Smooth muscle cell (in vitro differentiated cells): ENCODE measurements at regions not wholly inside any gene's neighbourhood (a gene's known extent, or its start where the extent isn't known, plus 50 kb on each side); places are given as distances from the start of the nearest gene placed in this dataset.
"Not testable (repeated sequence)": the region's sequence is repeated elsewhere in the genome, so short reads cannot be mapped to it uniquely, and the experiment has no call there.

Experiments used
- DNase-seq: peaks from one replicate; lab custom pipeline; 2025; ENCODE audit not compliant: unreplicated experiment; lab: John Stamatoyannopoulos, UW
- H2AFZ ChIP-seq: fragments of 200-600 bp; sonication (generic); 2 replicates; pipeline ENCODE4 v1.6.0; 2016; ENCODE audit warnings: antibody characterized with exemption, low read depth, mild to moderate bottlenecking
- H3F3A ChIP-seq: fragments of 200-600 bp; sonication (generic); 2 replicates; pipeline ENCODE4 v1.6.0; 2017; ENCODE audit warnings: antibody characterized with exemption, low read depth
- H3K27ac ChIP-seq: fragments of 200-600 bp; sonication (generic); 2 replicates; pipeline ENCODE4 v1.5.1; 2016; ENCODE audit warnings: low read depth, mild to moderate bottlenecking
- H3K27me3 ChIP-seq: fragments of 200-600 bp; sonication (generic); 2 replicates; pipeline ENCODE4 v1.6.1; 2016; ENCODE audit warnings: low read depth, mild to moderate bottlenecking
- H3K36me3 ChIP-seq: fragments of 200-600 bp; sonication (generic); 2 replicates; pipeline ENCODE4 v1.5.1; 2016; ENCODE audit warnings: low read depth
- H3K4me1 ChIP-seq: fragments of 200-600 bp; sonication (generic); 2 replicates; pipeline ENCODE4 v1.5.1; 2016; ENCODE audit warnings: low read depth
- H3K4me2 ChIP-seq: fragments of 200-600 bp; sonication (generic); 2 replicates; pipeline ENCODE4 v1.6.0; 2016; ENCODE audit warnings: mild to moderate bottlenecking
- H3K4me3 ChIP-seq: fragments of 200-600 bp; sonication (generic); 2 replicates; pipeline ENCODE4 v1.5.1; 2016; ENCODE audit warnings: mild to moderate bottlenecking
- H3K79me2 ChIP-seq: fragments of 200-600 bp; sonication (generic); 2 replicates; pipeline ENCODE4 v1.6.0; 2016; ENCODE audit warnings: low read depth, mild to moderate bottlenecking
- H3K9ac ChIP-seq: fragments of 200-600 bp; sonication (generic); 2 replicates; pipeline ENCODE4 v1.6.0; 2016; ENCODE audit warnings: low read depth
- H3K9me3 ChIP-seq: fragments of 200-600 bp; sonication (generic); replicated peaks from 2 replicates; pipeline ENCODE4 v1.5.1; 2016; ENCODE audit warnings: low read depth
- H4K20me1 ChIP-seq: fragments of 200-600 bp; sonication (generic); 2 replicates; pipeline ENCODE4 v1.6.0; 2016; ENCODE audit warnings: low read depth
- CTCF ChIP-seq: fragments of 200-600 bp; sonication (generic); IDR thresholded peaks from 2 replicates; pipeline ENCODE4 v1.5.1; 2017; ENCODE audit warnings: borderline replicate concordance, mild to moderate bottlenecking, antibody characterized with exemption; ENCODE audit not compliant: insufficient read depth, poor library complexity, severe bottlenecking
- WGBS: methylation state at CpG from one replicate; pipeline ENCODE4 v1.1.7; 2016; ENCODE audit warnings: low lambda C conversion rate; 5-methylcytosine and 5-hydroxymethylcytosine counted together

- TF ChIP-seq CTCF, result no peak
- no peaks in the 10 kb centered on the region for H3K36me3 ChIP-seq
- no peak overlapping the region for H3K4me2 ChIP-seq
- H4K20me1 ChIP-seq, result no peaks in the 10 kb centered on the region
- DNase-seq, result no peak
- no peaks in the 10 kb centered on the region for H3K79me2 ChIP-seq
- H3K9me3 ChIP-seq, result no peaks in the 10 kb centered on the region
- H3K27ac ChIP-seq, result no peak overlapping the region
- no peaks in the 10 kb centered on the region for H3K4me1 ChIP-seq
- H3K4me3 ChIP-seq, result no peak overlapping the region
- H3F3A ChIP-seq, result no peaks in the 10 kb centered on the region
- WGBS, result 95% methylated on average over 21 of the region's 21 CpGs
- H3K9ac ChIP-seq, result no peak overlapping the region
- H2AFZ ChIP-seq, result no peak overlapping the region
- no peaks in the 10 kb centered on the region for H3K27me3 ChIP-seq
These were observed 434.2 kb upstream of the RGMB start for GRCh38 chr5:98339141-98339848.

DNA sequence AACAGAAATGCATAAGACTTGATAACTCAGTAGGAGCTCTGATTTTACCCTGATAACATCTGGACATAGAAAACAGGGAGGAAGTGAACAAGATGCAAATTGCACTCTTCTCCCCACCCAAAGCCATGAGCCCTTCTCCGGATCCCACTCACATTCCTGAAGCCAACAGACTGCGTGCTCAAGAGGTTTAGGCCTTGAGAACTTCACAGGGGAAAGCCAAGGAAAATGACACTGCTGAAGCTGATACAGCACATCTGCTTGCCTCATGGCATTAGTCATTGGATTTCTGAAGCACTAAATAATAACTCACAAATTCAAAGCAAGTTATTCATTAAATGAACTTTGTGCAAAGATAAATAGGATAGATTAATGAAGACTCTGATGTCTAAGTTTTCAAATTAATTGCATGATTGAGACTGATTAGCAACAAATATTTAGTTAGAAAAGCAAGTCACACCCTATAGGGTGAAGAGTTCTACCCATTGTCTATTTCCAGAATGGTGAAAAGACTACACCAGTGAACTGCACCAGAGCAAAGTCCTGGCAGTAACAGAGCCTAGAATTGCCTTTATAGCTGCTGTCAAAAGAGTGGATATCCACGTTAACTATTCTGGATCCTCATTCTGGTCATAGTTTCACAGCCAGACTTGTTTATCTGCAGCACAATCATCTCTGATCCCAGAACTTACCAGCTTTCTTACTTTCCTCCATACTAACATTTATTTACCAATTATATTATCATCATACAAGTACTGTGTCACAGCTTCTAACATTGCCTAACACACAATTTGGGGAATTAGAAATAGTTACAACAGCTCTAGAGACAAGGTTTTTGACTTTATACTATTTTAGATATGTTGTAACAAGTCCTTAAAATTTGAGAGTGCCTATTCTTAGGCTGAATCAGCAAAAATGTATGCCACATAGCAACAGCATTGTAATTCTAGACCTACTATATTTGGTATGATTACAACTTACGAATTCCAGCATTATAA is 432.1 kb upstream of the RGMB start:
- DNase-seq, result no peak
- peak overlapping the region; percentile 54 for H3K27ac ChIP-seq
- H4K20me1 ChIP-seq, result no peaks in the 10 kb centered on the region
- no peak overlapping the region for H3K9ac ChIP-seq
- WGBS, result 51% methylated on average over 4 of the region's 4 CpGs
- no peaks in the 10 kb centered on the region for H3F3A ChIP-seq
- H3K9me3 ChIP-seq, result no peaks in the 10 kb centered on the region
- H3K4me1 ChIP-seq, result no peaks in the 10 kb centered on the region
- H3K4me2 ChIP-seq, result peak overlapping the region; percentile 33
- peak overlapping the region; percentile 33 for H2AFZ ChIP-seq
- no peaks in the 10 kb centered on the region for H3K36me3 ChIP-seq
- no peak for TF ChIP-seq CTCF
- no peaks in the 10 kb centered on the region for H3K27me3 ChIP-seq
- H3K79me2 ChIP-seq, result no peaks in the 10 kb centered on the region
- no peak overlapping the region for H3K4me3 ChIP-seq

GRCh38 chr5:98342958-98343660 is 430.4 kb upstream of the RGMB start:
- not testable (repeated sequence) for H3K27me3 ChIP-seq, H3K27ac ChIP-seq, H3K79me2 ChIP-seq, H3K4me2 ChIP-seq, H3K9ac ChIP-seq, DNase-seq, H3F3A ChIP-seq, H3K36me3 ChIP-seq, H3K9me3 ChIP-seq, H3K4me3 ChIP-seq, H3K4me1 ChIP-seq, H4K20me1 ChIP-seq, H2AFZ ChIP-seq
- 92% methylated on average over 22 of the region's 22 CpGs for WGBS
